Sigmoid colon (tissue), 4 donors: ENCODE measurements at regions not wholly inside any gene's neighbourhood (a gene's known extent, or its start where the extent isn't known, plus 50 kb on each side); places are given as distances from the start of the nearest gene placed in this dataset.

Experiments used
- CTCF ChIP-seq, 4 experiments: fragments of 450-650 bp in 3 of 4; fragments of 200-600 bp in 1 of 4; IDR thresholded peaks; one replicate each; pipeline ENCODE4 v1.5.1; 2016 to 2019; ENCODE audit warnings: antibody characterized with exemption in 4 of 4, mild to moderate bottlenecking in 3 of 4, moderate library complexity in 2 of 4
- EP300 ChIP-seq, 4 donors: sonication (generic); formaldehyde crosslinking; IDR thresholded peaks; one replicate each; pipeline ENCODE4 v1.6.1; 2017; ENCODE audit warnings: antibody characterized with exemption in 4 of 4
- POLR2A ChIP-seq, 2 donors: fragments of 450-650 bp; IDR thresholded peaks; one replicate each; pipeline ENCODE4 v1.6.1; 2016; ENCODE audit warnings: antibody characterized with exemption in 2 of 2, mild to moderate bottlenecking in 2 of 2, moderate library complexity in 2 of 2
- POLR2AphosphoS5 ChIP-seq, 4 donors: sonication (generic); formaldehyde crosslinking; IDR thresholded peaks; one replicate each; pipeline ENCODE4 v1.6.1; 2017; ENCODE audit warnings: antibody characterized with exemption in 4 of 4

- TF ChIP-seq POLR2A (IDR thresholded peaks at IDR 0.05) (no peak), POLR2AphosphoS5 (IDR thresholded peaks at IDR 0.05) (no peak), CTCF (IDR thresholded peaks at IDR 0.05) (no peak), EP300 (IDR thresholded peaks at IDR 0.05) (no peak)
Measured at GRCh38 chr4:108560616-108561015, 59.8 kb upstream of the RPL34 start.
